ENCODE measurements at regions not wholly inside any gene's neighbourhood (a gene's known extent, or its start where the extent isn't known, plus 50 kb on each side); places are given as distances from the start of the nearest gene placed in this dataset.

GRCh38 chr12:98198261-98198982, 317.0 kb upstream of the TMPO start:
- H3K4me3 Mint-ChIP-seq, result no peak overlapping the region
- H3K27me3 Mint-ChIP-seq (ENCODE audit: low read depth), result no peaks in the 10 kb centered on the region; the same call in 1 of the 2 replicates
- Histone ChIP-seq H3K23ac (ENCODE audit: insufficient read length, low read depth, low read length) (no peak overlapping the region), H3K27ac (ENCODE audit: insufficient read length, low read depth, low read length) (no peak overlapping the region), H2BK5ac (ENCODE audit: insufficient read length, low read length) (no peak overlapping the region), H2AFZ (ENCODE audit: low read length) (no peak overlapping the region), H3K14ac (ENCODE audit: insufficient read depth, low read length) (no peak overlapping the region), H3T11ph (ENCODE audit: low read length) (no peak overlapping the region), H3K9ac (ENCODE audit: extremely low read depth, insufficient read length, low read length) (no peak overlapping the region), H4K20me1 (ENCODE audit: control insufficient read depth, insufficient read depth, insufficient read length) (no peaks in the 10 kb centered on the region), H4K8ac (replicated peaks; ENCODE audit: insufficient read length, low read depth, low read length) (no peak overlapping the region), H3K79me2 (ENCODE audit: insufficient read depth, low read length) (no peaks in the 10 kb centered on the region), H3K4ac (ENCODE audit: low read depth, low read length) (no peak overlapping the region), H3K9me3 (ENCODE audit: control insufficient read depth, low read depth, low read length) (no peaks in the 10 kb centered on the region), H4K5ac (ENCODE audit: insufficient read length, low read depth, low read length) (no peak overlapping the region), H3K4me2 (ENCODE audit: insufficient read depth, insufficient read length, low read length) (no peak overlapping the region), H2BK12ac (ENCODE audit: insufficient read length, low read depth, low read length) (no peak overlapping the region), H3K79me1 (ENCODE audit: insufficient read depth, low read depth, low read length, poor library complexity, severe bottlenecking) (no peaks in the 10 kb centered on the region), H3K18ac (ENCODE audit: insufficient read length, low read depth, low read length) (no peak overlapping the region), H3K27me3 (ENCODE audit: insufficient read depth, low read length) (no peaks in the 10 kb centered on the region), H4K91ac (ENCODE audit: insufficient read length, low read depth, low read length) (no peak overlapping the region), H3K4me1 (ENCODE audit: insufficient read depth, low read length) (no peaks in the 10 kb centered on the region), H3K56ac (ENCODE audit: insufficient read length, low read depth, low read length) (no peak overlapping the region), H3K23me2 (ENCODE audit: insufficient read length, low read depth, low read length, poor library complexity, severe bottlenecking) (no peaks in the 10 kb centered on the region), H2AK5ac (ENCODE audit: insufficient read length, low read length) (no peak overlapping the region), H2BK15ac (ENCODE audit: low read depth, low read length) (no peak overlapping the region), H2BK20ac (ENCODE audit: low read depth, low read length, poor library complexity, severe bottlenecking) (no peak overlapping the region), H2BK120ac (ENCODE audit: low read depth, low read length, poor library complexity, severe bottlenecking) (no peak overlapping the region)
- peak; percentile 28; the same call in 2 of the 3 replicates for TF ChIP-seq CTCF (conservative IDR thresholded peaks at IDR 0.05)
- no peak overlapping the region; a peak in 1 of 7 replicates for H3K27ac Mint-ChIP-seq
- peaks cover 18 to 20% of the 10 kb centered on the region in 2 experiments for H3K4me1 Mint-ChIP-seq
- H3K36me3 Mint-ChIP-seq (ENCODE audit: insufficient read depth in 1 of 3, low read depth in 3 of 3), result peaks cover 0 to 5% (median 0%) of the 10 kb centered on the region in 3 experiments; a peak in 4 of 7 replicates
- H3K9me3 Mint-ChIP-seq, result peaks cover 7% of the 10 kb centered on the region in 2 experiments; a peak in 3 of 5 replicates
- DNase-seq, result no peak
- no CpG with 5 or more reads among the region's 4 CpGs for WGBS (ENCODE audit: extremely low coverage, insufficient read length, low lambda C conversion rate)

Measured in H9 (cell line).